KMS-11 (cell line): ENCODE measurements at regions not wholly inside any gene's neighbourhood (a gene's known extent, or its start where the extent isn't known, plus 50 kb on each side); places are given as distances from the start of the nearest gene placed in this dataset.

Experiments used
- H2AFZ ChIP-seq: fragments of 200-600 bp; sonication (generic); 2 replicates; pipeline ENCODE4 v1.6.1; 2016; ENCODE audit warnings: antibody characterized with exemption, mixed run types, low read depth
- H3K27ac ChIP-seq: fragments of 200-600 bp; sonication (generic); 2 replicates; pipeline ENCODE4 v1.6.1; 2016; ENCODE audit warnings: mild to moderate bottlenecking, mixed run types
- H3K27me3 ChIP-seq: fragments of 200-600 bp; sonication (generic); 2 replicates; pipeline ENCODE4 v1.6.1; 2017; ENCODE audit warnings: mild to moderate bottlenecking, low read depth, mixed run types, moderate library complexity; ENCODE audit not compliant: insufficient read depth
- H3K36me3 ChIP-seq: fragments of 200-600 bp; sonication (generic); 2 replicates; pipeline ENCODE4 v1.6.1; 2017; ENCODE audit warnings: mild to moderate bottlenecking, mixed run types; ENCODE audit not compliant: insufficient read depth
- H3K4me1 ChIP-seq: fragments of 200-600 bp; sonication (generic); 2 replicates; pipeline ENCODE4 v1.6.1; 2016; ENCODE audit warnings: mild to moderate bottlenecking, low read depth, mixed run types; ENCODE audit not compliant: poor library complexity, severe bottlenecking
- H3K4me2 ChIP-seq: fragments of 200-600 bp; sonication (generic); 2 replicates; pipeline ENCODE4 v1.7.0; 2016; ENCODE audit warnings: mild to moderate bottlenecking, mixed run types
- H3K4me3 ChIP-seq: fragments of 200-600 bp; sonication (generic); IDR thresholded peaks from 2 replicates; pipeline ENCODE4 v1.6.1; 2017; ENCODE audit warnings: low read depth, low read length, mixed read lengths; ENCODE audit not compliant: insufficient read depth
- H3K79me2 ChIP-seq: fragments of 200-600 bp; sonication (generic); 2 replicates; pipeline ENCODE4 v1.6.1; 2016; ENCODE audit warnings: low read depth, mixed run types; ENCODE audit not compliant: insufficient read depth
- H3K9ac ChIP-seq: fragments of 200-600 bp; sonication (generic); 2 replicates; pipeline ENCODE4 v1.6.1; 2016; ENCODE audit warnings: mild to moderate bottlenecking, mixed run types
- H4K20me1 ChIP-seq: fragments of 200-600 bp; sonication (generic); 2 replicates; pipeline ENCODE4 v1.6.1; 2016; ENCODE audit warnings: mild to moderate bottlenecking, mixed run types; ENCODE audit not compliant: insufficient read depth
- TF ChIP-seq, protein P1 (sequence below): fragments of 200-600 bp; sonication (generic); conservative IDR thresholded peaks from 2 replicates; pipeline ENCODE4 v1.6.1; 2017; ENCODE audit warnings: low read depth, mild to moderate bottlenecking, antibody characterized with exemption, low read length, moderate library complexity, mixed read lengths

DNA sequence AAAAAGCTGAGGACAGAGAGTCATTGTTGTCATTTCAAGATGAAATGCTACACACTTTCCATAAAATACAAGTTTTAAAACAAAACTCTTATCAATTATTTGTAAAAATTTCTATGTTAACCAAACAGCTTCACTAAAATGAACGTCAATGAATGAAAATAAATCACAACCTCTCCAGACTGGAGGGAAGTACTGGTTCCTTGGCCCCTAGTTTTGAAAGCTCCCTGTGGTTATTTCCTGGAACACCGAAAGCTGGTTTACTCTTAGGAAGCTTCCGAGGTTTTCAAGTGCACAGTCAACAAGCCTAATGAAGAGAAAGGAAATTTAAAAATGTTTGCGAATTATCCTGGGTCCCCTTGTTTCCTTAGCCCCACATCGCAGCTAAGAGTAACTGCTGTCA is 191.1 kb upstream of the TTC29 start:
- H3K4me1 ChIP-seq = no peaks in the 10 kb centered on the region
- no peak overlapping the region for H2AFZ ChIP-seq
- H3K4me3 ChIP-seq = no peak overlapping the region
- H4K20me1 ChIP-seq = no peaks in the 10 kb centered on the region
- H3K4me2 ChIP-seq = no peak overlapping the region
- H3K79me2 ChIP-seq = no peaks in the 10 kb centered on the region
- H3K36me3 ChIP-seq = no peaks in the 10 kb centered on the region
- no peak overlapping the region for H3K27ac ChIP-seq
- TF ChIP-seq, protein P1, sequence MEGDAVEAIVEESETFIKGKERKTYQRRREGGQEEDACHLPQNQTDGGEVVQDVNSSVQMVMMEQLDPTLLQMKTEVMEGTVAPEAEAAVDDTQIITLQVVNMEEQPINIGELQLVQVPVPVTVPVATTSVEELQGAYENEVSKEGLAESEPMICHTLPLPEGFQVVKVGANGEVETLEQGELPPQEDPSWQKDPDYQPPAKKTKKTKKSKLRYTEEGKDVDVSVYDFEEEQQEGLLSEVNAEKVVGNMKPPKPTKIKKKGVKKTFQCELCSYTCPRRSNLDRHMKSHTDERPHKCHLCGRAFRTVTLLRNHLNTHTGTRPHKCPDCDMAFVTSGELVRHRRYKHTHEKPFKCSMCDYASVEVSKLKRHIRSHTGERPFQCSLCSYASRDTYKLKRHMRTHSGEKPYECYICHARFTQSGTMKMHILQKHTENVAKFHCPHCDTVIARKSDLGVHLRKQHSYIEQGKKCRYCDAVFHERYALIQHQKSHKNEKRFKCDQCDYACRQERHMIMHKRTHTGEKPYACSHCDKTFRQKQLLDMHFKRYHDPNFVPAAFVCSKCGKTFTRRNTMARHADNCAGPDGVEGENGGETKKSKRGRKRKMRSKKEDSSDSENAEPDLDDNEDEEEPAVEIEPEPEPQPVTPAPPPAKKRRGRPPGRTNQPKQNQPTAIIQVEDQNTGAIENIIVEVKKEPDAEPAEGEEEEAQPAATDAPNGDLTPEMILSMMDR = no peak
- no peak overlapping the region for H3K9ac ChIP-seq
- no peaks in the 10 kb centered on the region for H3K27me3 ChIP-seq

DNA sequence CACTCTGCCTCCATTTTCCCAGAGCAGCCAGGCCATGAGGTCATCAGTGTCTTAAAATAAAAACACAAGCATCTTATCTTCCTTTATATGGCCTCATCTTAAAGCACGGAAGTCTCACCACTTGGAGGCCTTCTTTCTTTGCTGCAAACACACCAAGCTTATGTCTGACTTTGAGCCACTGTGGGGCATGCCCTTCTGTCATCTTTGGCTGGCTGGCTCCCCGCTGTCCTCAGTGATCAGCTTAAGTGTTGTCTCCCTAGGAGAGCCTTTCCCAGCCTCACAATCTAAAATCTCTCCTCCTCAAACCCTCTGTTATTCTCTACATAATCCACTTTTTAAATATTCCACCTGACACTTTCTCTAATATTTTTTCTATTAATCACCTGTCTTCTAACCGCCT is 191.6 kb upstream of the TTC29 start:
- H4K20me1 ChIP-seq = no peaks in the 10 kb centered on the region
- H3K79me2 ChIP-seq = no peaks in the 10 kb centered on the region
- H3K4me3 ChIP-seq = no peak overlapping the region
- H2AFZ ChIP-seq = no peak overlapping the region
- no peaks in the 10 kb centered on the region for H3K27me3 ChIP-seq
- no peaks in the 10 kb centered on the region for H3K36me3 ChIP-seq
- H3K4me2 ChIP-seq = no peak overlapping the region
- H3K27ac ChIP-seq = no peak overlapping the region
- H3K4me1 ChIP-seq = no peaks in the 10 kb centered on the region
- H3K9ac ChIP-seq = no peak overlapping the region
- TF ChIP-seq, protein P1 = no peak

DNA sequence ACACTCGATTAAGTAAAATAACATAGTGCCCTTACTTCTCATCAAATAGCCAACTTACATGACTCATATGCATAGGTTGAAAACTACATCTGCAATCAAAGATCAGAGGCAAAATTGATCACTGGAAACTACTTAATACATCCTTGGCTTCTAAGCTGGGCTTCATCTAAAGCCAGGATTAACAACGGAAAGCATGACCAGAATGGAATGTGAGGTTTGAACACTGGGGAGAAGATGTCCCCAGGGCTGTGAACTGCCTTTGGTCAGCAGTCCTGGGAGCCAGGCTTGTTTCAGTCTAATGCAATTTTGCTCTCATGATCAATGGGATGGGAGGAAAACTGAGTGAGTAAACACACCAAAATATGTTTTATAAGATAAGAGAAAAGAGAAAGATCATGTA is 192.5 kb upstream of the TTC29 start:
- Histone ChIP-seq H2AFZ (no peak overlapping the region), H3K36me3 (no peaks in the 10 kb centered on the region), H4K20me1 (no peaks in the 10 kb centered on the region), H3K79me2 (no peaks in the 10 kb centered on the region), H3K4me2 (no peak overlapping the region), H3K27ac (no peak overlapping the region), H3K4me1 (no peaks in the 10 kb centered on the region), H3K4me3 (no peak overlapping the region), H3K9ac (no peak overlapping the region), H3K27me3 (no peaks in the 10 kb centered on the region)
- TF ChIP-seq, protein P1 = no peak

DNA sequence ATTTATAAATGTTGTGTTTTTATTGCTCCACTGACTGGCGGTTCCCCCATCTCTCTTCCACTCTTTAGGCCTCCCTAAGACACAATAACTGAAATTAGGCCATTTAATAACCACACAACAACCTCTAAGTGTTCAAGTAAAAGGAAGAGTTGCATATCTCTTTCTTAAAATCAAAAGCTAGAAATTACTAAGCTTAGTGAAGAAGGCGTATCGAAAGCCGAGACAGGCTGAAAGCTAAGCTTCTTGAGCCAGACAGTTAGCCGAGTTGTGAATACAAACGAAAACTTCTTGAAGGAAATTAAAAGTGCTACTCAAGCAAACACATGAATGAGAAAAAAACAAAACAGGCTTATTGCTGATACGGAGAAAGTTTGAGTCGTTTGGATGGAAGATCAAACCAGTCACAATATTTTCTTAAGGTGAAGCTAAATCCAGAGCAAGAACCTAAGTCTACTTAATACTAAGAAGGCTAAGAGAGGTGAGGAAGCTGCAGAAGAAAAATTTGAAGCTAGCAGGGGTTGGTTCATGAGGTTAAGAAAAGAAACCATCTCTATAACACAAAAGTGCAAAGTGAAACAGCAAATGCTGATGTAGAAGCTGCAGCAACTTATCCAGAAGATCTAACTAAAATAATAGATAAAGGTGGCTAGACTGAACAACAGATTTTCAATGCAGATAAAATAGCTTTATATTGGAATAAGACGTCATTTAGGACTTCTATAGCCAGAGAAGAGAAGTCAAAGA is 194.0 kb upstream of the TTC29 start:
- Histone ChIP-seq H4K20me1 (no peaks in the 10 kb centered on the region), H3K79me2 (no peaks in the 10 kb centered on the region), H3K27me3 (no peaks in the 10 kb centered on the region), H3K36me3 (no peaks in the 10 kb centered on the region), H3K4me3 (no peak overlapping the region), H3K4me2 (no peak overlapping the region), H2AFZ (no peak overlapping the region), H3K4me1 (no peaks in the 10 kb centered on the region), H3K9ac (no peak overlapping the region), H3K27ac (no peak overlapping the region)
- TF ChIP-seq, protein P1 = no peak
